Endothelial cell (in vitro differentiated cells): ENCODE measurements at regions not wholly inside any gene's neighbourhood (a gene's known extent, or its start where the extent isn't known, plus 50 kb on each side); places are given as distances from the start of the nearest gene placed in this dataset.

Source experiments
- DNase-seq: peaks from one replicate; pipeline ENCODE4 v3.0.0; 2021; ENCODE audit warnings: low spot score
- H3K27ac Mint-ChIP-seq: one replicate; pipeline ENCODE4 v1.8.0; 2021; ENCODE audit warnings: mixed read lengths, inconsistent platforms; ENCODE audit not compliant: unreplicated experiment
- H3K27me3 Mint-ChIP-seq: one replicate; pipeline ENCODE4 v1.8.0; 2021; ENCODE audit warnings: mild to moderate bottlenecking, moderate library complexity, mixed read lengths, inconsistent platforms; ENCODE audit not compliant: unreplicated experiment
- H3K36me3 Mint-ChIP-seq: one replicate; pipeline ENCODE4 v1.8.0; 2021; ENCODE audit warnings: mild to moderate bottlenecking, low read depth, mixed read lengths, inconsistent platforms; ENCODE audit not compliant: unreplicated experiment
- H3K4me1 Mint-ChIP-seq: one replicate; pipeline ENCODE4 v1.8.0; 2021; ENCODE audit warnings: mild to moderate bottlenecking, mixed read lengths, inconsistent platforms; ENCODE audit not compliant: unreplicated experiment
- H3K4me3 Mint-ChIP-seq: one replicate; pipeline ENCODE4 v1.8.0; 2021; ENCODE audit warnings: mild to moderate bottlenecking, mixed read lengths, inconsistent platforms; ENCODE audit not compliant: unreplicated experiment
- H3K9me3 Mint-ChIP-seq: one replicate; pipeline ENCODE4 v1.8.0; 2021; ENCODE audit warnings: mixed read lengths, inconsistent platforms; ENCODE audit not compliant: unreplicated experiment
- CTCF ChIP-seq: fragments of 200-600 bp; sonication (generic); IDR thresholded peaks from one replicate; pipeline ENCODE4 v1.5.0; 2021; ENCODE audit warnings: antibody characterized with exemption; ENCODE audit not compliant: unreplicated experiment

- H3K4me1 Mint-ChIP-seq, result peaks cover 21% of the 10 kb centered on the region
- TF ChIP-seq CTCF, result no peak
- H3K4me3 Mint-ChIP-seq, result no peak overlapping the region
- DNase-seq, result no peak
- H3K27me3 Mint-ChIP-seq, result peaks cover 2% of the 10 kb centered on the region
- H3K36me3 Mint-ChIP-seq, result no peaks in the 10 kb centered on the region
- no peaks in the 10 kb centered on the region for H3K9me3 Mint-ChIP-seq
- peak overlapping the region; percentile 65 for H3K27ac Mint-ChIP-seq
Observed at GRCh38 chr12:111068290-111068689, 147.9 kb upstream of the MYL2 start.

- Mint-ChIP-seq H3K4me3 (no peak overlapping the region), H3K9me3 (no peaks in the 10 kb centered on the region), H3K36me3 (no peaks in the 10 kb centered on the region), H3K27ac (peak overlapping the region; percentile 18), H3K4me1 (peaks cover 21% of the 10 kb centered on the region), H3K27me3 (peaks cover 6% of the 10 kb centered on the region)
- DNase-seq, result no peak
- TF ChIP-seq CTCF, result no peak
Observed at GRCh38 chr12:111067498-111067897, 147.1 kb upstream of the MYL2 start.

- H3K36me3 Mint-ChIP-seq, result no peaks in the 10 kb centered on the region
- H3K9me3 Mint-ChIP-seq, result no peaks in the 10 kb centered on the region
- H3K4me3 Mint-ChIP-seq, result no peak overlapping the region
- no peak for TF ChIP-seq CTCF
- peaks cover 8% of the 10 kb centered on the region for H3K27me3 Mint-ChIP-seq
- H3K4me1 Mint-ChIP-seq, result peaks cover 21% of the 10 kb centered on the region
- H3K27ac Mint-ChIP-seq, result no peak overlapping the region
- no peak for DNase-seq
Observed at GRCh38 chr12:111066744-111067437, 146.5 kb upstream of the MYL2 start.

GRCh38 chr12:111064982-111065381 lies 144.6 kb upstream of the MYL2 start:
- no peak for DNase-seq
- Mint-ChIP-seq H3K9me3 (no peaks in the 10 kb centered on the region), H3K36me3 (no peaks in the 10 kb centered on the region), H3K27me3 (peaks cover 10% of the 10 kb centered on the region), H3K27ac (no peak overlapping the region), H3K4me3 (no peak overlapping the region), H3K4me1 (peaks cover 25% of the 10 kb centered on the region)
- no peak for TF ChIP-seq CTCF

GRCh38 chr12:111064154-111064553 lies 143.8 kb upstream of the MYL2 start:
- Mint-ChIP-seq H3K4me3 (no peak overlapping the region), H3K27ac (no peak overlapping the region), H3K4me1 (peaks cover 21% of the 10 kb centered on the region), H3K36me3 (no peaks in the 10 kb centered on the region), H3K9me3 (no peaks in the 10 kb centered on the region), H3K27me3 (peaks cover 10% of the 10 kb centered on the region)
- DNase-seq, result no peak
- TF ChIP-seq CTCF, result no peak
